PC-3 (cell line): ENCODE measurements at regions not wholly inside any gene's neighbourhood (a gene's known extent, or its start where the extent isn't known, plus 50 kb on each side); places are given as distances from the start of the nearest gene placed in this dataset.

Source experiments
- ATAC-seq: fragments of 200-7000 bp; cut with Tn5 transposase; 2 replicates; pipeline ENCODE4 v1.9.1; 2020; ENCODE audit warnings: mild to moderate bottlenecking, moderate library complexity
- BruUV-seq: library from RNA; stranded (reverse); fragments of 400-500 nt; replicated peaks from 2 replicates; lab custom pipeline; 2021; lab: Mats Ljungman, UMichigan
- CTCF ChIA-PET: fragments of 300-600 bp; sonication (Branson Sonifier 250); formaldehyde crosslinking; loops from one replicate; lab custom pipeline; 2022; ENCODE audit warnings: antibody characterized with exemption; lab: Charles Lee
- POLR2A ChIA-PET: fragments of 300-600 bp; sonication (Branson Sonifier 250); formaldehyde crosslinking; loops from one replicate; lab custom pipeline; 2022; ENCODE audit warnings: antibody characterized with exemption; ENCODE audit not compliant: unreplicated experiment; lab: Charles Lee
- DNase-seq: peaks from one replicate; pipeline ENCODE4 v3.0.0-alpha.2; 2015
- H2AFZ ChIP-seq: fragments of 300-600 bp; sonication (generic); 2 replicates; pipeline ENCODE4 v1.6.0; 2016; ENCODE audit warnings: antibody characterized with exemption, low read length
- H3F3A ChIP-seq: fragments of 300-600 bp; sonication (generic); one replicate; pipeline ENCODE4 v1.6.0; 2017; ENCODE audit warnings: antibody characterized with exemption, low read length, control low read depth, mild to moderate bottlenecking; ENCODE audit not compliant: unreplicated experiment
- H3K27ac ChIP-seq: fragments of 300-600 bp; sonication (generic); 2 replicates; pipeline ENCODE4 v1.5.1; 2016; ENCODE audit warnings: mild to moderate bottlenecking, low read length
- H3K27me3 ChIP-seq: fragments of 300-600 bp; sonication (generic); 2 replicates; pipeline ENCODE4 v1.6.1; 2016; ENCODE audit warnings: low read length, mixed read lengths
- H3K36me3 ChIP-seq: fragments of 300-600 bp; sonication (generic); 2 replicates; pipeline ENCODE4 v1.6.1; 2016; ENCODE audit warnings: low read depth, mixed run types, low read length, mixed read lengths
- H3K4me1 ChIP-seq: fragments of 300-600 bp; sonication (generic); 2 replicates; pipeline ENCODE4 v1.5.1; 2016; ENCODE audit warnings: low read length; ENCODE audit not compliant: insufficient read depth
- H3K4me2 ChIP-seq: fragments of 300-600 bp; sonication (generic); 2 replicates; pipeline ENCODE4 v1.6.0; 2016; ENCODE audit warnings: low read length
- H3K4me3 ChIP-seq: fragments of 300-600 bp; sonication (generic); 2 replicates; pipeline ENCODE4 v1.5.1; 2016; ENCODE audit warnings: mild to moderate bottlenecking, low read length, mixed read lengths
- H3K79me2 ChIP-seq: fragments of 300-600 bp; sonication (generic); 2 replicates; pipeline ENCODE4 v1.6.1; 2017; ENCODE audit warnings: low read length, mixed read lengths
- H3K9ac ChIP-seq: fragments of 300-600 bp; sonication (generic); 2 replicates; pipeline ENCODE4 v1.6.0; 2016; ENCODE audit warnings: mild to moderate bottlenecking, low read length
- H3K9me2 ChIP-seq: fragments of 300-600 bp; sonication (generic); replicated peaks from 2 replicates; pipeline ENCODE4 v1.6.1; 2016; ENCODE audit warnings: mixed run types, low read length, mixed read lengths
- H3K9me3 ChIP-seq: fragments of 300-600 bp; sonication (generic); 2 replicates; pipeline ENCODE4 v1.6.1; 2016; ENCODE audit warnings: low read length, mixed read lengths
- H4K20me1 ChIP-seq: fragments of 300-600 bp; sonication (generic); 2 replicates; pipeline ENCODE4 v1.6.1; 2016; ENCODE audit warnings: low read length, mixed read lengths
- EZH2 ChIP-seq: fragments of 300-600 bp; sonication (generic); IDR thresholded peaks from one replicate; pipeline ENCODE4 v1.6.1; 2017; ENCODE audit warnings: antibody characterized with exemption, mild to moderate bottlenecking, low read length; ENCODE audit not compliant: unreplicated experiment
- EZH2phosphoT487 ChIP-seq: fragments of 300-600 bp; sonication (generic); IDR thresholded peaks from 2 replicates; pipeline ENCODE4 v1.6.1; 2018; ENCODE audit warnings: mild to moderate bottlenecking, antibody characterized with exemption, low read length, borderline replicate concordance
- intact Hi-C: fragments of 100-400 bp; cut with micrococcal nuclease; formaldehyde crosslinking; loops from 2 replicates; pipeline ENCODE4 v1.9.0; 2023
- TF ChIP-seq, protein P1 (sequence below): fragments of 300-600 bp; sonication (generic); conservative IDR thresholded peaks from 2 replicates; pipeline ENCODE4 v1.5.1; 2017; ENCODE audit warnings: antibody characterized with exemption, low read depth, mild to moderate bottlenecking, low read length

- ChIA-PET CTCF (no interaction called here), POLR2A (no interaction called here)
- Histone ChIP-seq H3K4me1 (no peaks in the 10 kb centered on the region), H3K27ac (no peak overlapping the region), H3K9me2 (no peaks in the 10 kb centered on the region), H4K20me1 (no peaks in the 10 kb centered on the region), H3K4me2 (no peak overlapping the region), H3F3A (no peaks in the 10 kb centered on the region), H3K4me3 (no peak overlapping the region), H3K27me3 (peaks cover 28% of the 10 kb centered on the region), H3K36me3 (no peaks in the 10 kb centered on the region), H3K9me3 (no peaks in the 10 kb centered on the region), H3K9ac (no peak overlapping the region), H2AFZ (no peak overlapping the region), H3K79me2 (no peaks in the 10 kb centered on the region)
- DNase-seq = no peak
- no peak for ATAC-seq
- TF ChIP-seq EZH2 = no peak
- TF ChIP-seq, protein P1, sequence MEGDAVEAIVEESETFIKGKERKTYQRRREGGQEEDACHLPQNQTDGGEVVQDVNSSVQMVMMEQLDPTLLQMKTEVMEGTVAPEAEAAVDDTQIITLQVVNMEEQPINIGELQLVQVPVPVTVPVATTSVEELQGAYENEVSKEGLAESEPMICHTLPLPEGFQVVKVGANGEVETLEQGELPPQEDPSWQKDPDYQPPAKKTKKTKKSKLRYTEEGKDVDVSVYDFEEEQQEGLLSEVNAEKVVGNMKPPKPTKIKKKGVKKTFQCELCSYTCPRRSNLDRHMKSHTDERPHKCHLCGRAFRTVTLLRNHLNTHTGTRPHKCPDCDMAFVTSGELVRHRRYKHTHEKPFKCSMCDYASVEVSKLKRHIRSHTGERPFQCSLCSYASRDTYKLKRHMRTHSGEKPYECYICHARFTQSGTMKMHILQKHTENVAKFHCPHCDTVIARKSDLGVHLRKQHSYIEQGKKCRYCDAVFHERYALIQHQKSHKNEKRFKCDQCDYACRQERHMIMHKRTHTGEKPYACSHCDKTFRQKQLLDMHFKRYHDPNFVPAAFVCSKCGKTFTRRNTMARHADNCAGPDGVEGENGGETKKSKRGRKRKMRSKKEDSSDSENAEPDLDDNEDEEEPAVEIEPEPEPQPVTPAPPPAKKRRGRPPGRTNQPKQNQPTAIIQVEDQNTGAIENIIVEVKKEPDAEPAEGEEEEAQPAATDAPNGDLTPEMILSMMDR = no peak
- TF ChIP-seq EZH2phosphoT487 = no peak
- intact Hi-C loops = no loop called here
- no TSS peak for BruUV-seq
These were observed 111.0 kb upstream of the SPDL1 start for GRCh38 chr5:169472544-169472943.

- Histone ChIP-seq H3F3A (no peaks in the 10 kb centered on the region), H3K79me2 (no peaks in the 10 kb centered on the region), H3K9me2 (no peaks in the 10 kb centered on the region), H3K9ac (no peak overlapping the region), H3K27me3 (peaks cover 28% of the 10 kb centered on the region), H3K4me3 (no peak overlapping the region), H3K36me3 (no peaks in the 10 kb centered on the region), H3K27ac (no peak overlapping the region), H4K20me1 (no peaks in the 10 kb centered on the region), H3K9me3 (no peaks in the 10 kb centered on the region), H2AFZ (no peak overlapping the region), H3K4me1 (no peaks in the 10 kb centered on the region), H3K4me2 (no peak overlapping the region)
- no TSS peak for BruUV-seq
- ChIA-PET CTCF (no interaction called here), POLR2A (no interaction called here)
- DNase-seq = no peak
- TF ChIP-seq EZH2phosphoT487 = no peak
- no peak for TF ChIP-seq EZH2
- TF ChIP-seq, protein P1 = no peak
- intact Hi-C loops = no loop called here
- no peak for ATAC-seq
These were observed 112.6 kb upstream of the SPDL1 start for GRCh38 chr5:169471021-169471420.

DNA sequence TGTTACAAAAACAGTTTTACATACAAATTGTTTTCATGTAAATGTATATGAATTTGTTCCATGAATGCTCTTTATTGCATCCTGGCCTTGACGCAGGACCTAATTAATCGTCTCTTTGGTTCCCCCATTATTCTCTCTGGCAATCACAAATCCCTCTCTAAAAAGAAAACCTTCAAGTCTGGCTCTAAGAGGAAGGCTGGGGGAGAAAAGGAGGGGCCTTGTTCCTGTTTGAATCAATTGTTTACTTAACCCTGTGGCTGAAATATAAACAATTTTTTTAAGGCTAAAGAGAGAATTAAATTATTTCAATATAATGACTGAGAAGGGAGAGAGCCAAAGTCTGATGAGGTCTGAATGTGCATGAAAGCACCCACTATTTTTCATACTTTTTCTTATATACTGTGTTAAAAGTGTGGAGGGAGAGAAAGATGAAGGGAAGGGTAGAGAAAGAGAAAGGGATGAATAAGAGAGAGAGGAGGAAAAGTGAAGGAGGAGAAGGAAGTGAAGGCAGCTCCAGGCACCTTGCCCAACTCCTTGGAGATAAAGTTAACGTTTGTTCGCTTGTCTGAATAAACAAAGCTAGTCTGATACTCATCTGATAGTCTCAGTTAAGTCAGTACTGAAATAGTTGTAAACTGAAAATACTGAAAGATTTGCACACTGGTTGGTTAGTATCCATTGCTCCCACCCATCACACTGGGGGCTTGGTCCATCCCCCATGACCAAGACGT is 116.4 kb upstream of the SPDL1 start:
- CTCF ChIA-PET = no interaction called here
- Histone ChIP-seq H3K27me3 (peaks cover 8% of the 10 kb centered on the region), H3F3A (no peaks in the 10 kb centered on the region), H3K4me1 (no peaks in the 10 kb centered on the region), H3K79me2 (no peaks in the 10 kb centered on the region), H3K4me2 (no peak overlapping the region), H3K9me2 (no peaks in the 10 kb centered on the region), H4K20me1 (no peaks in the 10 kb centered on the region), H3K9ac (no peak overlapping the region), H3K27ac (no peak overlapping the region), H2AFZ (no peak overlapping the region), H3K4me3 (no peak overlapping the region), H3K9me3 (no peaks in the 10 kb centered on the region), H3K36me3 (no peaks in the 10 kb centered on the region)
- BruUV-seq = no TSS peak
- DNase-seq (no peak), ATAC-seq (no peak)
- no peak for TF ChIP-seq EZH2phosphoT487
- intact Hi-C loops = no loop called here
- POLR2A ChIA-PET = no interaction called here
